ENCODE measurements at regions not wholly inside any gene's neighbourhood (a gene's known extent, or its start where the extent isn't known, plus 50 kb on each side); places are given as distances from the start of the nearest gene placed in this dataset.

- DNase-seq (no peak), ATAC-seq (no peak)
- Histone ChIP-seq H3K4me1 (no peaks in the 10 kb centered on the region), H3K36me3 (no peaks in the 10 kb centered on the region), H3K27me3 (no peaks in the 10 kb centered on the region), H3K9me3 (peaks cover 0 to 3% of the 10 kb centered on the region in 2 donors), H3K27ac (no peak overlapping the region), H3K4me3 (no peak overlapping the region)
- intact Hi-C loops (cut with DNase I): no loop called here
- TF ChIP-seq CTCF (IDR thresholded peaks at IDR 0.05): no peak
Observed at GRCh38 chr2:129604560-129604959, 374.9 kb upstream of the RAB6C start.

GRCh38 chr2:129605646-129606045, 373.8 kb upstream of the RAB6C start:
- H3K27ac ChIP-seq: no peak overlapping the region
- H3K27me3 ChIP-seq: no peaks in the 10 kb centered on the region
- H3K4me1 ChIP-seq: no peaks in the 10 kb centered on the region
- no peak for ATAC-seq
- no peak overlapping the region for H3K4me3 ChIP-seq
- TF ChIP-seq CTCF (IDR thresholded peaks at IDR 0.05): no peak
- H3K9me3 ChIP-seq: peaks cover 0 to 3% of the 10 kb centered on the region in 2 donors
- intact Hi-C loops (cut with DNase I): no loop called here
- H3K36me3 ChIP-seq: no peaks in the 10 kb centered on the region
- no peak for DNase-seq

GRCh38 chr2:129606496-129607270, 372.8 kb upstream of the RAB6C start:
- no peaks in the 10 kb centered on the region for H3K4me1 ChIP-seq
- peaks cover 0 to 3% of the 10 kb centered on the region in 2 donors for H3K9me3 ChIP-seq
- no peak for TF ChIP-seq CTCF (IDR thresholded peaks at IDR 0.05)
- H3K4me3 ChIP-seq: no peak overlapping the region
- no peak overlapping the region for H3K27ac ChIP-seq
- H3K36me3 ChIP-seq: no peaks in the 10 kb centered on the region
- ATAC-seq (no peak), DNase-seq (no peak)
- intact Hi-C loops (cut with DNase I): no loop called here
- no peaks in the 10 kb centered on the region for H3K27me3 ChIP-seq

DNA sequence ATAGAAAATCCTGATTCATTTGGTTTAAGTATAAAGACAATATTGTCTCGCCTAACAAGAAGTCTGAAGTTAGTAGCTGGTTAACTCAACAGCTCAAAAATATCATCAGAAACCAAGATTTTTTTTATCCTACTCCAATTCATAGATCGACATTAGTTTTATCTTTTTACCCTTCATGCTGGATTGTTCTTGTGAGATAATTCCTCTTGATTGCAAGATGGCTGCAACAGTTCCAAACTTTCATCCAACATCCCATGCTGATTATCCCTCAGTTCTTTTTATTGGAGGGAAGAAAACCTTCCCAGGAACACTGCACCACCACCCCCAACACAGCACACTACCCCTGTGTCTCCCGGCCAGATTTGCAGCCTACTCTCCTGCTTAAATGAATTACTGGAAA, 370.2 kb upstream of the RAB6C start:
- H3K4me3 ChIP-seq: no peak overlapping the region
- peaks cover 0 to 3% of the 10 kb centered on the region in 2 donors for H3K9me3 ChIP-seq
- no peak for TF ChIP-seq CTCF (IDR thresholded peaks at IDR 0.05)
- no peak for ATAC-seq
- no peaks in the 10 kb centered on the region for H3K36me3 ChIP-seq
- no peak overlapping the region for H3K27ac ChIP-seq
- H3K4me1 ChIP-seq: no peaks in the 10 kb centered on the region
- DNase-seq: no peak
- intact Hi-C loops (cut with DNase I): no loop called here
- H3K27me3 ChIP-seq: no peaks in the 10 kb centered on the region

- DNase-seq (no peak), ATAC-seq (no peak)
- Histone ChIP-seq H3K4me3 (no peak overlapping the region), H3K36me3 (no peaks in the 10 kb centered on the region), H3K4me1 (no peaks in the 10 kb centered on the region), H3K27ac (no peak overlapping the region), H3K9me3 (peaks cover 0 to 3% of the 10 kb centered on the region in 2 donors), H3K27me3 (no peaks in the 10 kb centered on the region)
- TF ChIP-seq CTCF (IDR thresholded peaks at IDR 0.05): no peak
- intact Hi-C loops (cut with DNase I): no loop called here
Observed at GRCh38 chr2:129610766-129611165, 368.7 kb upstream of the RAB6C start.
